IMR-90 (cell line): ENCODE measurements at regions not wholly inside any gene's neighbourhood (a gene's known extent, or its start where the extent isn't known, plus 50 kb on each side); places are given as distances from the start of the nearest gene placed in this dataset.
A peak's percentile ranks its signal among the peaks of the same experiment; 100 is the strongest.

ENCODE experiments used
- ATAC-seq: fragments of 200-7000 bp; cut with Tn5 transposase; 2 replicates; pipeline ENCODE4 v1.9.1; 2020; ENCODE audit warnings: low read depth, mild to moderate bottlenecking, moderate library complexity
- BruUV-seq: library from RNA; stranded (reverse); fragments of 400-500 nt; replicated peaks from 2 replicates; lab custom pipeline; 2021; lab: Mats Ljungman, UMichigan
- CTCF ChIA-PET: fragments of 300-600 bp; formaldehyde crosslinking; extraction: SDS; loops from one replicate; lab custom pipeline; 2021; ENCODE audit warnings: antibody characterized with exemption; lab: Yijun Ruan, JAX
- POLR2A ChIA-PET: fragments of 300-600 bp; sonication (Branson Sonifier 250); formaldehyde crosslinking; loops from one replicate; lab custom pipeline; 2022; ENCODE audit warnings: antibody characterized with exemption; ENCODE audit not compliant: unreplicated experiment; lab: Charles Lee
- DNase-seq: peaks from one replicate; pipeline ENCODE4 v3.0.0; 2013
- H2AFZ ChIP-seq: replicated peaks from 2 replicates; pipeline ENCODE3; 2013; ENCODE audit warnings: low read length, mild to moderate bottlenecking; ENCODE audit not compliant: poor library complexity
- H2AK5ac ChIP-seq: 2 replicates; pipeline ENCODE4 v1.6.1; 2013; ENCODE audit warnings: low read depth, low read length, inconsistent platforms
- H2AK9ac ChIP-seq: replicated peaks from 2 replicates; pipeline ENCODE3; 2013; ENCODE audit warnings: mild to moderate bottlenecking, low read depth, low read length, moderate library complexity; ENCODE audit not compliant: poor library complexity
- H2BK120ac ChIP-seq: 2 replicates; pipeline ENCODE4 v1.6.1; 2013; ENCODE audit warnings: low read depth, low read length, inconsistent platforms
- H2BK15ac ChIP-seq: 3 replicates; pipeline ENCODE4 v1.6.1; 2013; ENCODE audit warnings: low read depth, low read length, inconsistent platforms
- H2BK20ac ChIP-seq: 2 replicates; pipeline ENCODE4 v1.6.1; 2013; ENCODE audit warnings: low read depth, mild to moderate bottlenecking, inconsistent platforms, low read length, moderate library complexity
- H2BK5ac ChIP-seq: 2 replicates; pipeline ENCODE4 v1.6.1; 2013; ENCODE audit warnings: mild to moderate bottlenecking, low read depth, low read length, inconsistent platforms; ENCODE audit not compliant: poor library complexity, severe bottlenecking
- H3K14ac ChIP-seq: replicated peaks from 2 replicates; pipeline ENCODE4 v1.6.1; 2013; ENCODE audit warnings: low read depth, low read length, inconsistent platforms
- H3K18ac ChIP-seq: 2 replicates; pipeline ENCODE4 v1.6.1; 2013; ENCODE audit warnings: low read depth, low read length, control low read depth
- H3K23ac ChIP-seq: 2 replicates; pipeline ENCODE4 v1.6.1; 2013; ENCODE audit warnings: low read depth, low read length, inconsistent platforms
- H3K27ac ChIP-seq: 2 replicates; pipeline ENCODE4 v1.5.1; 2013; ENCODE audit warnings: mild to moderate bottlenecking, control low read depth, low read length; ENCODE audit not compliant: insufficient read depth
- H3K27me3 ChIP-seq: 2 replicates; pipeline ENCODE4 v1.6.1; 2013; ENCODE audit warnings: low read length; ENCODE audit not compliant: control insufficient read depth, insufficient read depth
- H3K36me3 ChIP-seq: 2 replicates; pipeline ENCODE4 v1.6.1; 2013; ENCODE audit warnings: low read length, mixed read lengths; ENCODE audit not compliant: control insufficient read depth, insufficient read depth
- H3K4ac ChIP-seq: 2 replicates; pipeline ENCODE4 v1.6.1; 2013; ENCODE audit warnings: low read depth, low read length, inconsistent platforms
- H3K4me1 ChIP-seq: 2 replicates; pipeline ENCODE4 v1.6.1; 2013; ENCODE audit warnings: low read length, mixed read lengths; ENCODE audit not compliant: control insufficient read depth, insufficient read depth
- H3K4me2 ChIP-seq: 2 replicates; pipeline ENCODE4 v1.6.1; 2013; ENCODE audit warnings: low read depth, mild to moderate bottlenecking, control low read depth, low read length, moderate library complexity
- H3K4me3 ChIP-seq: 2 replicates; pipeline ENCODE4 v1.5.1; 2013; ENCODE audit warnings: low read depth, mild to moderate bottlenecking, control low read depth, low read length, moderate library complexity; ENCODE audit not compliant: insufficient read depth
- H3K56ac ChIP-seq: 2 replicates; pipeline ENCODE4 v1.6.1; 2013; ENCODE audit warnings: low read length, inconsistent platforms; ENCODE audit not compliant: insufficient read depth; ENCODE audit errors: extremely low read depth
- H3K79me1 ChIP-seq, 2 experiments: 2 replicates each; pipeline ENCODE4 v1.6.1; 2013; ENCODE audit warnings: low read length in 2 of 2, inconsistent platforms in 1 of 2, low read depth in 1 of 2
- H3K9ac ChIP-seq: 2 replicates; pipeline ENCODE4 v1.6.1; 2013; ENCODE audit warnings: low read depth, low read length, control low read depth
- H3K9me1 ChIP-seq: 2 replicates; pipeline ENCODE4 v1.6.1; 2013; ENCODE audit warnings: low read length, inconsistent platforms; ENCODE audit not compliant: insufficient read depth
- H3K9me3 ChIP-seq: 2 replicates; pipeline ENCODE4 v1.6.1; 2013; ENCODE audit warnings: low read length; ENCODE audit not compliant: control insufficient read depth, insufficient read depth
- H4K20me1 ChIP-seq: 2 replicates; pipeline ENCODE4 v1.6.1; 2013; ENCODE audit warnings: low read length, inconsistent platforms; ENCODE audit not compliant: insufficient read depth
- H4K5ac ChIP-seq: 2 replicates; pipeline ENCODE4 v1.6.1; 2013; ENCODE audit warnings: mild to moderate bottlenecking, low read depth, low read length, control low read depth
- H4K8ac ChIP-seq, 2 experiments: 2 replicates each; pipeline ENCODE4 v1.6.1; 2013; ENCODE audit warnings: low read depth in 2 of 2, low read length in 2 of 2, control low read depth in 1 of 2, inconsistent platforms in 1 of 2
- H4K91ac ChIP-seq: 2 replicates; pipeline ENCODE4 v1.6.1; 2013; ENCODE audit warnings: low read depth, low read length, inconsistent platforms; ENCODE audit not compliant: insufficient read depth
- FOS ChIP-seq: fragments of 150-350 bp; IDR thresholded peaks from 2 replicates; pipeline ENCODE4 v1.6.1; 2016; ENCODE audit warnings: low read depth, low read length
- MAFK ChIP-seq: IDR thresholded peaks from 2 replicates; pipeline ENCODE4 v1.6.1; 2012; ENCODE audit warnings: low read depth, low read length, improper control_type of control experiment
- MAZ ChIP-seq: IDR thresholded peaks from 2 replicates; pipeline ENCODE4 v1.6.1; 2012; ENCODE audit warnings: low read depth, mild to moderate bottlenecking, low read length, improper control_type of control experiment, moderate library complexity, borderline replicate concordance
- NFE2L2 ChIP-seq: fragments of 150-350 bp; IDR thresholded peaks from 2 replicates; pipeline ENCODE4 v1.6.1; 2016; ENCODE audit warnings: low read depth, mild to moderate bottlenecking, low read length
- WGBS, 2 experiments: methylation state at CpG; one replicate each; pipeline versions ENCODE4 v1.1.5 to v1.1.7; 2013; ENCODE audit warnings: missing lambda C conversion rate in 2 of 2; ENCODE audit not compliant: insufficient read length in 1 of 2; ENCODE audit errors: extremely low coverage in 2 of 2; 5-methylcytosine and 5-hydroxymethylcytosine counted together
- dilution Hi-C: fragments of 300-500 bp; cut with HindIII; formaldehyde crosslinking; loops from one replicate; pipeline ENCODE4 v1.14.3; 2018; ENCODE audit warnings: low sequenced_read_pairs; ENCODE audit not compliant: unreplicated experiment
- in situ Hi-C: fragments of 300-500 bp; cut with MboI; formaldehyde crosslinking; loops from 3 replicates; pipeline ENCODE4 v1.14.3; 2019; ENCODE audit warnings: low sequenced_read_pairs, inconsistent platforms, mixed read lengths
- intact Hi-C: fragments of 100-400 bp; cut with micrococcal nuclease; formaldehyde crosslinking; loops from 2 replicates; pipeline ENCODE4 v1.10.0; 2022

- Histone ChIP-seq H3K9ac (no peak overlapping the region), H3K79me1 (no peaks in the 10 kb centered on the region), H3K4me1 (peaks cover 4% of the 10 kb centered on the region; the same call in 1 of the 2 replicates), H4K20me1 (no peaks in the 10 kb centered on the region), H2BK120ac (no peak overlapping the region), H3K56ac (no peak overlapping the region), H4K91ac (no peak overlapping the region), H4K5ac (no peak overlapping the region), H2BK15ac (no peak overlapping the region), H2AFZ (no peak overlapping the region), H2AK9ac (no peak overlapping the region), H2BK20ac (no peak overlapping the region), H2BK5ac (peak overlapping the region; percentile 58), H2AK5ac (no peak overlapping the region), H3K9me1 (no peaks in the 10 kb centered on the region), H4K8ac (no peak overlapping the region; a peak in 1 of 4 replicates), H3K18ac (no peak overlapping the region), H3K4ac (no peak overlapping the region), H3K27ac (no peak overlapping the region), H3K27me3 (no peaks in the 10 kb centered on the region), H3K14ac (no peak overlapping the region), H3K23ac (no peak overlapping the region), H3K4me3 (no peak overlapping the region), H3K9me3 (peaks cover 5% of the 10 kb centered on the region), H3K36me3 (no peaks in the 10 kb centered on the region), H3K4me2 (no peak overlapping the region; the same call in 1 of the 2 replicates)
- DNase-seq (peak; percentile 73), ATAC-seq (peak; percentile 77)
- no TSS peak for BruUV-seq
- in situ Hi-C loops: no loop called here
- no CpG with 5 or more reads among the region's 4 CpGs for WGBS, 2 experiments
- TF ChIP-seq MAZ (no peak), FOS (peak; percentile 40; the same call in 1 of the 2 replicates), NFE2L2 (peak; percentile 97), MAFK (peak; percentile 68)
- intact Hi-C loops: no loop called here
- ChIA-PET POLR2A (no interaction called here), CTCF (interaction anchor here (0.6 kb wide), 1 partner anchor 193 kb away, joined by 5 read pairs; no protein-coding TSS in a partner anchor)
- dilution Hi-C loops: no loop called here
Measured at GRCh38 chr6:73888050-73888449, 192.0 kb downstream of the CD109 start.
